GM12864 (cell line): ENCODE measurements at regions not wholly inside any gene's neighbourhood (a gene's known extent, or its start where the extent isn't known, plus 50 kb on each side); places are given as distances from the start of the nearest gene placed in this dataset.
"Not testable (repeated sequence)": the region's sequence is repeated elsewhere in the genome, so short reads cannot be mapped to it uniquely, and the experiment has no call there.

ENCODE experiments used
- DNase-seq: peaks from one replicate; pipeline ENCODE4 v3.0.0-alpha.2; 2011; ENCODE audit warnings: low read depth
- H3K4me3 ChIP-seq: 2 replicates; pipeline ENCODE4 v1.5.1; 2011; ENCODE audit warnings: mild to moderate bottlenecking, low read depth, low read length, control low read depth
- CTCF ChIP-seq: IDR thresholded peaks from 2 replicates; pipeline ENCODE4 v1.5.1; 2011; ENCODE audit warnings: low read depth, mild to moderate bottlenecking, moderate library complexity, low read length, control low read depth, inconsistent platforms; ENCODE audit errors: missing control alignments

GRCh38 chr14:71358209-71358931 lies 451.1 kb downstream of the PCNX1 start:
- DNase-seq, result peak; percentile 35
- no peak overlapping the region; the same call in 1 of the 2 replicates for H3K4me3 ChIP-seq
- no peak for TF ChIP-seq CTCF

GRCh38 chr14:71358932-71359421 lies 451.7 kb downstream of the PCNX1 start:
- not testable (repeated sequence) for H3K4me3 ChIP-seq, DNase-seq

GRCh38 chr14:71359823-71360222 lies 452.6 kb downstream of the PCNX1 start:
- H3K4me3 ChIP-seq, result no peak overlapping the region
- no peak for DNase-seq
- no peak for TF ChIP-seq CTCF

- H3K4me3 ChIP-seq, result no peak overlapping the region
- DNase-seq, result no peak
- no peak for TF ChIP-seq CTCF
Observed at GRCh38 chr14:71361336-71361735, 454.1 kb downstream of the PCNX1 start.

- no peak for TF ChIP-seq CTCF
- DNase-seq, result no peak
Observed at GRCh38 chr14:71361874-71362273, 454.6 kb downstream of the PCNX1 start.

GRCh38 chr14:71362282-71362681 lies 455.0 kb downstream of the PCNX1 start:
- DNase-seq, result peak; percentile 36
- no peak overlapping the region for H3K4me3 ChIP-seq
- TF ChIP-seq CTCF, result no peak

More at GRCh38 chr14:71361874-71362273, 454.6 kb downstream of the PCNX1 start:
- no peak overlapping the region for H3K4me3 ChIP-seq

- DNase-seq, result no peak
- no peak overlapping the region for H3K4me3 ChIP-seq
- TF ChIP-seq CTCF, result no peak
Observed at GRCh38 chr14:71362920-71363584, 455.8 kb downstream of the PCNX1 start.
